ENCODE measurements at regions not wholly inside any gene's neighbourhood (a gene's known extent, or its start where the extent isn't known, plus 50 kb on each side); places are given as distances from the start of the nearest gene placed in this dataset.

GRCh38 chr4:133800966-133801365 lies 400.6 kb downstream of the PABPC4L start:
- TF ChIP-seq EZH2 (IDR thresholded peaks at IDR 0.05; ENCODE audit: low read length, unreplicated experiment) (no peak), CTCF (conservative IDR thresholded peaks at IDR 0.05; ENCODE audit: low read depth, low read length) (no peak), EZH2phosphoT487 (IDR thresholded peaks at IDR 0.05; ENCODE audit: borderline replicate concordance, low read length) (no peak)

Measured in PC-3 (cell line).